RWPE2 (cell line): ENCODE measurements at regions not wholly inside any gene's neighbourhood (a gene's known extent, or its start where the extent isn't known, plus 50 kb on each side); places are given as distances from the start of the nearest gene placed in this dataset.

Experiments
- ATAC-seq: fragments of 200-7000 bp; cut with Tn5 transposase; 3 replicates; pipeline ENCODE4 v1.9.1; 2021; ENCODE audit warnings: low read depth
- DNase-seq: peaks from one replicate; pipeline ENCODE4 v3.0.0-alpha.2; 2020; ENCODE audit warnings: low spot score
- H3K27ac ChIP-seq: fragments of 450-650 bp; 2 replicates; pipeline ENCODE4 v1.5.1; 2017; ENCODE audit warnings: mild to moderate bottlenecking; ENCODE audit not compliant: poor library complexity, severe bottlenecking
- H3K27me3 ChIP-seq: fragments of 250-450 bp; sonication (Bioruptor Pico); 2 replicates; pipeline ENCODE4 v1.5.1; 2021; ENCODE audit warnings: mild to moderate bottlenecking, moderate library complexity; ENCODE audit not compliant: insufficient read depth, poor library complexity, severe bottlenecking
- H3K36me3 ChIP-seq: fragments of 250-450 bp; sonication (Bioruptor Pico); 2 replicates; pipeline ENCODE4 v1.5.1; 2020; ENCODE audit warnings: low read depth, mild to moderate bottlenecking, moderate library complexity
- H3K4me1 ChIP-seq: fragments of 250-450 bp; sonication (Bioruptor Pico); 2 replicates; pipeline ENCODE4 v1.5.1; 2021; ENCODE audit warnings: mild to moderate bottlenecking, moderate library complexity; ENCODE audit not compliant: insufficient read depth, poor library complexity, severe bottlenecking
- H3K4me3 ChIP-seq: fragments of 250-450 bp; sonication (Bioruptor Pico); 2 replicates; pipeline ENCODE4 v1.5.1; 2021; ENCODE audit warnings: mild to moderate bottlenecking, moderate library complexity; ENCODE audit not compliant: severe bottlenecking
- H3K9me3 ChIP-seq: fragments of 250-450 bp; sonication (Bioruptor Pico); 2 replicates; pipeline ENCODE4 v1.5.1; 2021; ENCODE audit warnings: mild to moderate bottlenecking, moderate library complexity; ENCODE audit not compliant: severe bottlenecking
- TF ChIP-seq, protein P1 (sequence below): fragments of 450-650 bp; IDR thresholded peaks from one replicate; pipeline ENCODE4 v1.5.1; 2017; ENCODE audit warnings: mild to moderate bottlenecking, moderate library complexity; ENCODE audit not compliant: poor library complexity, severe bottlenecking

DNA sequence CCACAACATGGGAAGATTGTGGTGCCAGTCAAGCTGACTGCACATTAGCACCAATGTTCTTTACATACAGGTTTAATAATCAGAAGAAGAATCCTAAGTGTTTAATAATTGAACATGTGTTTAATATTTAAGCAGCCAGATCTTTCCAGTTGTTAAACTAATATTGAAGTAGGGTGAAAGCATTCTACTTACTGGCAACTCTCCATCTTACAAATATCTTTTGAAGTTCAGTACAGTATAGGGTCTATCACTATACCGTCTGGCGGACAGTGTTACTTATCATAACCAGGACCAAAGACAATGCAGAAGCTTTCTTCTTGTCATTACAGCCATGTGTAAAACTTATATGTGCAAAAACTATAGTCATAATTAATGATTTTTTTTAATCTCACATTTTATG is 376.4 kb downstream of the CNTN6 start:
- DNase-seq: no peak
- H3K27me3 ChIP-seq: no peaks in the 10 kb centered on the region
- ATAC-seq: no peak
- no peaks in the 10 kb centered on the region for H3K36me3 ChIP-seq
- TF ChIP-seq, protein P1, sequence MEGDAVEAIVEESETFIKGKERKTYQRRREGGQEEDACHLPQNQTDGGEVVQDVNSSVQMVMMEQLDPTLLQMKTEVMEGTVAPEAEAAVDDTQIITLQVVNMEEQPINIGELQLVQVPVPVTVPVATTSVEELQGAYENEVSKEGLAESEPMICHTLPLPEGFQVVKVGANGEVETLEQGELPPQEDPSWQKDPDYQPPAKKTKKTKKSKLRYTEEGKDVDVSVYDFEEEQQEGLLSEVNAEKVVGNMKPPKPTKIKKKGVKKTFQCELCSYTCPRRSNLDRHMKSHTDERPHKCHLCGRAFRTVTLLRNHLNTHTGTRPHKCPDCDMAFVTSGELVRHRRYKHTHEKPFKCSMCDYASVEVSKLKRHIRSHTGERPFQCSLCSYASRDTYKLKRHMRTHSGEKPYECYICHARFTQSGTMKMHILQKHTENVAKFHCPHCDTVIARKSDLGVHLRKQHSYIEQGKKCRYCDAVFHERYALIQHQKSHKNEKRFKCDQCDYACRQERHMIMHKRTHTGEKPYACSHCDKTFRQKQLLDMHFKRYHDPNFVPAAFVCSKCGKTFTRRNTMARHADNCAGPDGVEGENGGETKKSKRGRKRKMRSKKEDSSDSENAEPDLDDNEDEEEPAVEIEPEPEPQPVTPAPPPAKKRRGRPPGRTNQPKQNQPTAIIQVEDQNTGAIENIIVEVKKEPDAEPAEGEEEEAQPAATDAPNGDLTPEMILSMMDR: no peak
- H3K9me3 ChIP-seq: peaks cover 2% of the 10 kb centered on the region
- H3K4me3 ChIP-seq: no peak overlapping the region
- no peaks in the 10 kb centered on the region for H3K4me1 ChIP-seq
- no peak overlapping the region for H3K27ac ChIP-seq

DNA sequence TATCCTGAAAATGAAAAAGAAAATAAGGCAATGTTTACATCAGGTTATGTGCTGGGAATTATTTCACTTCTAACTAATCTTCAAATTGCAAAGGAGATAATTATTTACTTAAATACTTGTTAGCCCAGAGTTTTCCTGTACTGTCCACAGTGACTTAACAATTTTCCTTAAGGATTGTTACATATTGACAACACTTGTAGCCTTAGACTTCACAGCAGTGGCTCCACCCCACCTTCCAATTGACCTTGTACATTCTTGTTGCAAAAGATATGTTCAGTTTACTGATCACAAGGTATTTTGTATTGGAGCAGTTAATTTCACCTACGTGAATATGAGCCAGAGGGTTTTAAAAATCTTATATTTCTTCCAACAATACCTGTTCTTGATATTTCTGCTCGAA is 376.9 kb downstream of the CNTN6 start:
- no peaks in the 10 kb centered on the region for H3K27me3 ChIP-seq
- H3K4me1 ChIP-seq: no peaks in the 10 kb centered on the region
- H3K27ac ChIP-seq: no peak overlapping the region
- DNase-seq (no peak), ATAC-seq (no peak)
- H3K4me3 ChIP-seq: no peak overlapping the region
- H3K36me3 ChIP-seq: no peaks in the 10 kb centered on the region
- H3K9me3 ChIP-seq: peaks cover 2% of the 10 kb centered on the region
- TF ChIP-seq, protein P1: no peak

DNA sequence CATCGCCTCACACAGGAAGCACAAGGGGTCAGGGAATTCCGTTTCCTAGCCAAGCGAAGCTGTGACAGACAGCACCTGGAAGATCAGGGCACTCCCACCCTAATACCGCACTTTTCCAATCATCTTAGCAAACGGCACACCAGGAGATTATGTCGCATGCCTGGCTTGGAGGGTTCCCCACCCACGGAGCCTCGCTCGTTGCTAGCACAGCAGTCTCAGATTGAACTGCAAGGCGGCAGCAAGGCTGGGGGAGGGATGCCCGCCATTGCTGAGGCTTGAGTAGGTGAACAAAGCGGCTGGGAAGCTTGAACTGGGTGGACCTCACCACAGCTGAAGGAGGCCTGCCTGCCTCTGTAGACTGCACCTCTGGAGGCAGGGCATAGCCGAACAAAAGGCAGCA is 384.8 kb downstream of the CNTN6 start:
- H3K4me3 ChIP-seq: no peak overlapping the region
- H3K9me3 ChIP-seq: peaks cover 2% of the 10 kb centered on the region
- H3K36me3 ChIP-seq: no peaks in the 10 kb centered on the region
- TF ChIP-seq, protein P1: no peak
- H3K27me3 ChIP-seq: no peaks in the 10 kb centered on the region
- no peak overlapping the region for H3K27ac ChIP-seq
- DNase-seq (no peak), ATAC-seq (no peak)
- no peaks in the 10 kb centered on the region for H3K4me1 ChIP-seq

DNA sequence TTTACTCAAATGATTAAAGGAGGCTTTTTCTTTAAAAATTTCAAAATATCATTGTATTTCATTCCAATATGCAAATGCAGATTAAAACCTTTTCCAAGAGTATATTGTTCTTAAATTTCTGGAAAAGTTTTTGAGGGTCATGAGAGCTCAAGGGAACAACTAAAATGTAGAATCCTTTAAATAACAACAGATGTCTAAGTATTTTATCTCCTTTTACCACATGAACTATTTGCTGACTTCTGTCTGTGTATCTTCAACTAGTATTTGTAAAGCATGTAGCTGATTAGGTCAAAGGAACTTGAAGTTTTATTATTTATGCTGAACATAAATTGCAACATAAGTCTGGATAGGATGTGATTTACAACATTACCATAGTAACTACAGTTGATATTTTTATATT is 402.6 kb downstream of the CNTN6 start:
- no peak for ATAC-seq

DNA sequence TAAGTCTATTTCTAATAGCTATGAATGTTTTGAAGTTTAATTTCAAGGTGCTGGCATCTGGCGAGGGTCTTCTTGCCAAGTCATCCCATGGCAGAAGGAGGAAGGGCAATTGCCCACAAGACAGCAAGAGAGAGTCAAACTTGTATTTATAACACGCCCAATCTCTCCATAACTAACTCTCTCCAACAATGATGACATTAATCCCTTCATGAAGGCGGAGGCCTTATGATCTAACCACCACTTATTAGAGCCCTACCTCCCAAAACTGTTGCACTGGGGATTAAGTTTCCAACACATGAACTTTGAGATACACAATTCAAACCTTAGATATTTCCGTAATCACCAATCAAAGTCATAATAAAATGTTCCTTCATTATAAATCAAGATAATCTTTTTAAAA is 406.9 kb downstream of the CNTN6 start:
- ATAC-seq: no peak

More for the DNA sequence above, 402.6 kb downstream of the CNTN6 start:
- Histone ChIP-seq H3K9me3 (no peaks in the 10 kb centered on the region), H3K4me3 (no peak overlapping the region), H3K4me1 (no peaks in the 10 kb centered on the region), H3K27ac (no peak overlapping the region), H3K36me3 (no peaks in the 10 kb centered on the region), H3K27me3 (no peaks in the 10 kb centered on the region)
- TF ChIP-seq, protein P1: no peak
- DNase-seq: no peak

More for the DNA sequence above, 406.9 kb downstream of the CNTN6 start:
- Histone ChIP-seq H3K4me3 (no peak overlapping the region), H3K27me3 (no peaks in the 10 kb centered on the region), H3K4me1 (no peaks in the 10 kb centered on the region), H3K9me3 (peaks cover under 1% of the 10 kb centered on the region), H3K36me3 (no peaks in the 10 kb centered on the region), H3K27ac (no peak overlapping the region)
- TF ChIP-seq, protein P1: no peak
- no peak for DNase-seq
